Thoracic aorta (tissue), 2 donors: ENCODE measurements at regions not wholly inside any gene's neighbourhood (a gene's known extent, or its start where the extent isn't known, plus 50 kb on each side); places are given as distances from the start of the nearest gene placed in this dataset.

ENCODE experiments used
- ATAC-seq: fragments of 150-250 bp; one replicate; pipeline ENCODE4 v1.8.0; 2017; ENCODE audit warnings: low read depth; ENCODE audit not compliant: insufficient number of reproducible peaks, low FRiP score
- DNase-seq: peaks from one replicate; pipeline ENCODE4 v3.0.0-alpha.2; 2020; ENCODE audit warnings: low spot score
- H3K27ac ChIP-seq, 2 donors: fragments of 200-600 bp; sonication (generic); 1 replicate in 1 of 2; 2 replicates in 1 of 2; pipeline ENCODE4 v1.5.1; 2016; ENCODE audit warnings: mild to moderate bottlenecking in 2 of 2, moderate library complexity in 2 of 2
- H3K27me3 ChIP-seq: fragments of 200-600 bp; sonication (generic); replicated peaks from 2 replicates; pipeline ENCODE4 v1.6.0; 2016; ENCODE audit warnings: mild to moderate bottlenecking; ENCODE audit not compliant: insufficient read depth
- H3K36me3 ChIP-seq: fragments of 200-600 bp; sonication (generic); one replicate; pipeline ENCODE4 v1.5.1; 2016
- H3K4me1 ChIP-seq, 2 donors: fragments of 200-600 bp; sonication (generic); 1 replicate in 1 of 2; 2 replicates in 1 of 2; pipeline versions ENCODE4 v1.5.1 to v1.6.0; 2016; ENCODE audit warnings: low read depth in 2 of 2, mild to moderate bottlenecking in 1 of 2; ENCODE audit not compliant: control insufficient read depth in 1 of 2
- H3K4me3 ChIP-seq: fragments of 200-600 bp; sonication (generic); 2 replicates; pipeline ENCODE4 v1.5.1; 2016; ENCODE audit warnings: mild to moderate bottlenecking
- H3K9me3 ChIP-seq: fragments of 200-600 bp; sonication (generic); 2 replicates; pipeline ENCODE4 v1.5.1; 2016
- TF ChIP-seq, protein P1 (sequence below): fragments of 200-600 bp; sonication (generic); IDR thresholded peaks from one replicate; pipeline ENCODE4 v1.5.1; 2019; ENCODE audit warnings: antibody characterized with exemption

DNA sequence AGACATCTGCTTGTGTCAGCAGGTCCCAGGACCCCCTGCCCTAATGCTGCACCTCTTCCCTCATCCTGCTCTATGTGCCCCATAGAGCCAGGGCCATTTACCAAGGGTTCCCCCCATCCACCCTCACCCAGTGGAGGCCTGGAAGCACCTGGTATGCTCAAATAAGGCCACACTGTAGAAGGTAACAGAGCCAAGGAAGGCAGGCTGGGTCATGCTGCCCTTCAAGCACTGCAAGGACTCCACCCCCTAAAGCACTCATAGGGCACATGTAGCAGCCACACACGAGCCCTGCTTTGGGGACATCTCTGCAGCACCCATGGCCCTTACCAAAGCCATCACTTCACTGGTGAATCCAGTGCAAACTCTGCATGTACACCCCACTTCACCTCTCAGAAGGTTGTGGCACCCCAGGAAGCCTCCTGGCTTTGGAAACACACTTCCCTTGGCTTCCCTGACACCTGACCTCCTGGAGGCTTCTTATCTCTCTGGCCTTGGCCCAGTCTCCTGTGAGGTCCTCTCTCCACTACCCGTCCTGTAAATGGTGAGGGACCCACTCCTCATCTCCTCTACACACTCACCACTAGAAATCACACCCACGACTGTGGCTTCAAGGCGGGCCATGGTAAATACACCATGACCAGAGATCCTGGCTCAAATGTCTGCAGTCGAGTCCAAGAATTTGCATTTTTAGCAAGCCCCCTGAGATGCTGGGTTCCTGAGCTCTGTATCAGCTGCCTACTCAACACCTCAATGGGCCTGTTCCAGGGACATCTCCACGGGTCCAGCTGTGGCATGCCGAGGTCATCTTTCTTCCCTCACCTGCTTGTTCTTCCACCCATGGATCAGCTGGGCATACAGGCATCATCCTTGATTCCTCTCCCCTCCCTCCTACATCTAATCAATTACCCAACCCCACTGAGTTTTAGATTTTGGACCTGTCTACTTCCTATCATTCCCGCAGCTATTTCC, 80.9 kb upstream of the DOCK9 start:
- no peaks in the 10 kb centered on the region for H3K36me3 ChIP-seq
- no peak overlapping the region for H3K4me3 ChIP-seq
- no peaks in the 10 kb centered on the region for H3K9me3 ChIP-seq
- H3K27me3 ChIP-seq = no peaks in the 10 kb centered on the region
- no peak overlapping the region for H3K27ac ChIP-seq
- no peak for DNase-seq
- TF ChIP-seq, protein P1, sequence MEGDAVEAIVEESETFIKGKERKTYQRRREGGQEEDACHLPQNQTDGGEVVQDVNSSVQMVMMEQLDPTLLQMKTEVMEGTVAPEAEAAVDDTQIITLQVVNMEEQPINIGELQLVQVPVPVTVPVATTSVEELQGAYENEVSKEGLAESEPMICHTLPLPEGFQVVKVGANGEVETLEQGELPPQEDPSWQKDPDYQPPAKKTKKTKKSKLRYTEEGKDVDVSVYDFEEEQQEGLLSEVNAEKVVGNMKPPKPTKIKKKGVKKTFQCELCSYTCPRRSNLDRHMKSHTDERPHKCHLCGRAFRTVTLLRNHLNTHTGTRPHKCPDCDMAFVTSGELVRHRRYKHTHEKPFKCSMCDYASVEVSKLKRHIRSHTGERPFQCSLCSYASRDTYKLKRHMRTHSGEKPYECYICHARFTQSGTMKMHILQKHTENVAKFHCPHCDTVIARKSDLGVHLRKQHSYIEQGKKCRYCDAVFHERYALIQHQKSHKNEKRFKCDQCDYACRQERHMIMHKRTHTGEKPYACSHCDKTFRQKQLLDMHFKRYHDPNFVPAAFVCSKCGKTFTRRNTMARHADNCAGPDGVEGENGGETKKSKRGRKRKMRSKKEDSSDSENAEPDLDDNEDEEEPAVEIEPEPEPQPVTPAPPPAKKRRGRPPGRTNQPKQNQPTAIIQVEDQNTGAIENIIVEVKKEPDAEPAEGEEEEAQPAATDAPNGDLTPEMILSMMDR = no peak
- no peak for ATAC-seq
- H3K4me1 ChIP-seq = peaks cover 8 to 21% of the 10 kb centered on the region in 2 donors

DNA sequence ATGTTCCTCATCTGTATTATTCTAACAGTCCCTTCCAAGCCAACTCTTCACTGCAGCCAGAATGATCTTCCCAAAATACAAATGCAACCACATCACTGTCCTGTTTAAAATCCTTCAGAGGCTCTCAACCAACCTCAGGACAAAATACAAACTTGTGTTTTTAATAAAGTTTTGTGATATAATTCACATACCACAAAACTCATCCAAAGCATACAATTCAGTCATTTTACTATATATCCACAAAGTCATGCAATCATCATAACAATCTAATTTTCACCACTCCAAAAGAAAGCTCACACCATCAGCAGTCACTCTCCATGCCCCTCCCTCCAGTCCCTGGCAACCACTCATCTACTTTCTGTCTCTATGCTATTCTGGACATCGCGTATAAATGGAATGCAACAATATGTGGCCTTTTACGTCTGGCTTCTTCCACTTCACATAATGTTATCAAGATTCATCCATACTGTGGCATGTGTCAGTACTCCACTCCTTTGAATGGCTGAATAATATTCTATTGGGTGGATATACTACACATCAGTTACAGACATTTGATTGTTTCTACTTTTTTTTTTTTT, 81.7 kb upstream of the DOCK9 start:
- DNase-seq = no peak
- Histone ChIP-seq H3K36me3 (no peaks in the 10 kb centered on the region), H3K4me1 (peaks cover 10 to 21% of the 10 kb centered on the region in 2 donors), H3K27me3 (no peaks in the 10 kb centered on the region), H3K27ac (no peak overlapping the region), H3K9me3 (no peaks in the 10 kb centered on the region), H3K4me3 (no peak overlapping the region)
- ATAC-seq = no peak
- TF ChIP-seq, protein P1 = no peak

GRCh38 chr13:99061411-99061810, 83.5 kb upstream of the DOCK9 start:
- no peaks in the 10 kb centered on the region for H3K9me3 ChIP-seq
- H3K4me3 ChIP-seq = no peak overlapping the region
- ATAC-seq (no peak), DNase-seq (no peak)
- H3K4me1 ChIP-seq = peaks cover 10 to 21% of the 10 kb centered on the region in 2 donors
- H3K27me3 ChIP-seq = no peaks in the 10 kb centered on the region
- H3K36me3 ChIP-seq = no peaks in the 10 kb centered on the region
- TF ChIP-seq, protein P1 = no peak
- no peak overlapping the region for H3K27ac ChIP-seq

GRCh38 chr13:99062593-99062992, 84.7 kb upstream of the DOCK9 start:
- Histone ChIP-seq H3K4me3 (peak overlapping the region; percentile 34), H3K9me3 (no peaks in the 10 kb centered on the region), H3K27ac (peak overlapping the region; percentile 13 to 23), H3K27me3 (no peaks in the 10 kb centered on the region), H3K4me1 (peaks cover 6 to 21% of the 10 kb centered on the region in 2 donors), H3K36me3 (no peaks in the 10 kb centered on the region)
- TF ChIP-seq, protein P1 = no peak
- ATAC-seq = no peak
- no peak for DNase-seq

DNA sequence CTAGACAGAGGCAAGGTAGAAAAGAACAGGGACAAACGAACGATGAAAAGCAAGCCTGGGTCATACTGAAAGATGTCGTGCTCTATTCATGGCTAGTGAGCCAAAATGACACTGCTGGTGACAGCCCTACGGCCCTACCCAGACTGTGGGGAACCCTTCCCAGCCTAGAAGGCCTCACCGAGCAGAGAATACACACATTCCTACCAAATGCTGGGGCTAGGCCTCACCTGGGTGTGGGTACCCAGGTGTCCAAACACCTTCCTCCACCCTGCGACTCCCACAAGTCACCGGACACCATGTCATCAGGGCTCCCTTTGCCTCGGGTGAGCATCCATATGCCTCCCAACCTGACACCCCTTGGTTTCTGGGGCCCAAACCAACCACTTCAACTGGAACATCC, 85.3 kb upstream of the DOCK9 start:
- DNase-seq (no peak), ATAC-seq (no peak)
- Histone ChIP-seq H3K36me3 (no peaks in the 10 kb centered on the region), H3K4me3 (no peak overlapping the region), H3K4me1 (peaks cover 6 to 15% of the 10 kb centered on the region in 2 donors), H3K27me3 (no peaks in the 10 kb centered on the region), H3K27ac (no peak overlapping the region), H3K9me3 (no peaks in the 10 kb centered on the region)
- TF ChIP-seq, protein P1 = no peak
